ENCODE measurements at regions not wholly inside any gene's neighbourhood (a gene's known extent, or its start where the extent isn't known, plus 50 kb on each side); places are given as distances from the start of the nearest gene placed in this dataset.

GRCh38 chr20:40313730-40314129 is 375.3 kb downstream of the MAFB start:
- no peak for TF ChIP-seq CTCF (IDR thresholded peaks at IDR 0.05; ENCODE audit: low read depth, low read length)
- no peak for TF ChIP-seq EZH2phosphoT487 (IDR thresholded peaks at IDR 0.05; ENCODE audit: low read depth)
